Amniotic stem cell (primary cell): ENCODE measurements at regions not wholly inside any gene's neighbourhood (a gene's known extent, or its start where the extent isn't known, plus 50 kb on each side); places are given as distances from the start of the nearest gene placed in this dataset.

Source experiments
- DNase-seq: peaks from one replicate; lab custom pipeline; 2025; lab: John Stamatoyannopoulos, UW

GRCh38 chr10:76733441-76733936 lies 904.1 kb downstream of the KCNMA1 start:
- DNase-seq, result no peak

- DNase-seq, result no peak
These were observed 905.3 kb downstream of the KCNMA1 start for GRCh38 chr10:76732306-76732705.

DNA sequence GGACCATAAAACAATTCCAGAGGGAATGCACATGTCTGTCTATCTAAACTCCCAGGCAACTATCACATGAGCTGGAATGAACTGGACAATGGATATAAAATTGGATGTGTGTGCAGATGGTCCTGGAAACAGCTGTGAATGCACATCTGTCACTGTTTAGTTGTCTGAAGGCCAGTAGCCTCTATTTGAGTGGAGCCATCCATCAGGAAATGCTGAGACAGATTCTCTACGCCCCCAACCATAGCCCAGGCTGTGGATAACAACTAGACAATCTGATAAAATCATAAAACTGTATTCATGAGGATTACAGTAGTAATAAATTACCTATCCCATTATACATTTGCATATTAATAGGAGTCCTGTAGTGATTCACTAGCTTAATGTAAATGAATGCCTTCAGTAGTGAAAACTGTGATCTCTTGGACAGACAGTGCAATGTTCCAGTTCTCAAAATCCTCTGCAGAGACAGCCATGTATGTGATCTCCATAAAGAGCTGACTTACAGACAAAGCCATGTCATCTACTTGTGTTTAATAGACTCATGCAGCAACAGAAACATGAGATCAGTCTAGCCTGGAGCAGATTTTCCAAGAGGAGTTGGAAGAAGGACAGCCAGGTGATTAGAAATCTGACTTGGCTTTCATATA lies 907.6 kb downstream of the KCNMA1 start:
- DNase-seq, result no peak

DNA sequence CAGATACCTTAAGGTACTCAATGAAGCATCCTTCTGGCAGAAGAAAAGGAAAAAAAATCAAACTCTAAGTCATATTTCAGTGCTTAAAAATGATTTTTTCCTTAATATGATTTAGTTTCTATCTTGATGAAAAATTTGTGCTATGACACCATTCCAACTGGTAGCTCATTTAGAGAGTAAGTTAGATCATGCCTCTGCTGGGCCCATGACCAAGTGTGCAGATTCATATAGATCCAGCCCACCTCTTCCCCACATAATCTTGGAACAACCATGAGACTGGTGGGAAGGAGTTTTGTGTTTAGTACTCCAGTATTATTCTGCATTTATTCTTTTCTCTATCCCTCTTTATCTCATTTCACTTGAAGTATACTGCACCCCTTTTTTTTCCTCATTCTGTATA lies 908.3 kb downstream of the KCNMA1 start:
- DNase-seq, result no peak

DNA sequence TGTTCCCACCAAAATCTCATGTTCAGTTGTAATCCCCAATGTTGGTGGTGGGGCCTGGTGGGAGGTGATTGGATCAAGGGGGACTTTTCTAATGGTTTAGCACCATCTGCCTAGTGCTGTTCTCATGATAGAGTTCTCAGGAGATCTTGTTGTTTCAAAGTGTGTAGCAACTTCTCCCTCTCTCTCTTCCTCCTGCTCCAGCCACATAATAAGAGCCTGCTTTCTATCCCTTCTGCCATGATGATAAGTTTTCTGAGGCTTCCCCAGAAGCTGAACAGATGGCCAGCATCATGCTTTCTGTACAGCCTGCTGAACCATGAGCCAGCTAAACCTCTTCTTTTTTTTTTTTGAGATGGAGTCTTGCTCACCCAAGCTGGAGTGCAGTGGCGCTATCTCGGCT lies 910.6 kb downstream of the KCNMA1 start:
- DNase-seq, result no peak

GRCh38 chr10:76723844-76724243 lies 913.8 kb downstream of the KCNMA1 start:
- no peak for DNase-seq

GRCh38 chr10:76721891-76722505 lies 915.6 kb downstream of the KCNMA1 start:
- DNase-seq, result no peak

DNA sequence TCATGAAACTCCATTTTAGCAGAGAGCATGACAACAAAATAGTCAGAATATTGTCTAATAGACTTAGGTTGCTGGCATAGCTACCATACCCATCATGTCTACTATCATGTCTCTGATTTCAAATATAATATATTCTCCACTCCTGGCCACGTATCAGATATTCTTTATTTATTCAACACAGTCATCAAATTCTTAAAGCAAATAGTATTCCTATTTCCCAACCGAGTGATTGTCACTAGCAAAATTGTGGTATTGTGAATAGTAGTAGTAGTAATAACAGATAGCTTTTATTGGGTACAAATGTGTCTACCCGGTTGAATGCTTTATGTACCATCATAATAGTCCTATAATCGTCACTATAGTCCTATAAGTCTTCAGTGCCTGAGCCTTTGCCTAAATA lies 918.6 kb downstream of the KCNMA1 start:
- no peak for DNase-seq

DNA sequence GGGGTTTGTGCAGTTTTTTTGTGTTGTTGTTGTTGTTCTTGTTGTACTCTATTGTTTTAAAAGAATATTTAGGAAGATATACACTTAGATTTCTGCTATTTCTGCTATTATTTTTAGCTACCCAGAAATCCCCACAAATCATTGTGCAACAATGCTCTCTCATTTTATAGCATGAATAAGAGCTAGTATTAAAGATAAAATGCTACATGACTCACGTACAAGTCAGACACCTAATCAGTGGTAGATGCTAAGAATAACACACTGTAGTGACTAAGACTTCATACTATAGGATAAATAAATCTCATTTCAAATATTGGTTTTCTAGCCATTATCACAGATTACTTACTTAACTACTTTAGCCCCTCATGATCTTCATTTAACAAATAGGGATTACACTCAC lies 920.5 kb downstream of the KCNMA1 start:
- DNase-seq, result peak; percentile 15

GRCh38 chr10:76711222-76711997 lies 926.2 kb downstream of the KCNMA1 start:
- DNase-seq, result no peak

GRCh38 chr10:76700241-76700640 lies 937.4 kb downstream of the KCNMA1 start:
- DNase-seq, result no peak

GRCh38 chr10:76697923-76698322 lies 939.7 kb downstream of the KCNMA1 start:
- no peak for DNase-seq

DNA sequence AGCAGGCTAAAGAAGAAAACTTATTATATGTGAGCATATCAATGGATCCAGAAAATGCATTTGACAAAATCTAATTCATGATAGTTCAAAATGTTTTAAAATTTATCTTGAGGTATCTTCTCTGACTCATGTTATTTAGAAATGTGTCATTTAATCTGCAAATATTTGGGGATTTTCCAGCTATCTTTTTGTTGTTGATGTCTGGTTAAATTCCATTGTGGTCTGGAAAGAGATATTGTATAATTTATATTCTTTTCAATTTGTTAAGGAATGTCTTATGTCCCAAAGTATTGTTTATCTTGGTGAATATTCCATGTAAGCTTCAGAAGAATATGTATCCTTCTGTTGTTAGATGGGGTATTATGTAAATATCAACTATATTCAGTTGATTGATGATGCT lies 942.5 kb downstream of the KCNMA1 start:
- DNase-seq, result no peak

GRCh38 chr10:76686201-76686600 lies 951.4 kb downstream of the KCNMA1 start:
- DNase-seq, result no peak

- no peak for DNase-seq
These were observed 952.6 kb downstream of the KCNMA1 start for GRCh38 chr10:76684968-76685367.

- no peak for DNase-seq
These were observed 956.5 kb downstream of the KCNMA1 start for GRCh38 chr10:76681153-76681552.

GRCh38 chr10:76679030-76679429 lies 958.6 kb downstream of the KCNMA1 start:
- DNase-seq, result no peak

GRCh38 chr10:76675951-76676587 lies 961.5 kb downstream of the KCNMA1 start:
- DNase-seq, result peak; percentile 2

- no peak for DNase-seq
These were observed 962.1 kb downstream of the KCNMA1 start for GRCh38 chr10:76675561-76675950.

GRCh38 chr10:76667408-76668370 lies 969.9 kb downstream of the KCNMA1 start:
- DNase-seq, result no peak

DNA sequence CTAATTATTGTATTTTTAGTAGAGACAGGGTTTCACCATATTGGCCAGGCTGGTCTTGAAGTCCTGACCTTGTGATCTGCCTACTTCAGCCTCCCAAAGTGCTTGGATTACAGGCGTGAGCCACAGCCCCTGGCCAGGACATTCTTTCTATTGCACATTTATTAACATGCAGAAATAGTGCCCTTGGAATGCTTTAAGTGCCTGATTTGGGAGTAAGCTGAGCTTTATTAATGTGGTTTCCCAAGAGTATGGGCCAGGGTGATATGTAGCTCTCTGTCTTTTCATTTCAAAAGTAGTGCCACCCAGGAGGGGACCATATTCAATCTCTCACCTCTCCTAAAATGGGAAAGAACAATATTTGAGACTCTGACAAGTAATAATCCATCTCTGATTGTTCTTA lies 970.7 kb downstream of the KCNMA1 start:
- no peak for DNase-seq
